ENCODE measurements at regions not wholly inside any gene's neighbourhood (a gene's known extent, or its start where the extent isn't known, plus 50 kb on each side); places are given as distances from the start of the nearest gene placed in this dataset.
"Not testable (repeated sequence)": the region's sequence is repeated elsewhere in the genome, so short reads cannot be mapped to it uniquely, and the experiment has no call there.

DNA sequence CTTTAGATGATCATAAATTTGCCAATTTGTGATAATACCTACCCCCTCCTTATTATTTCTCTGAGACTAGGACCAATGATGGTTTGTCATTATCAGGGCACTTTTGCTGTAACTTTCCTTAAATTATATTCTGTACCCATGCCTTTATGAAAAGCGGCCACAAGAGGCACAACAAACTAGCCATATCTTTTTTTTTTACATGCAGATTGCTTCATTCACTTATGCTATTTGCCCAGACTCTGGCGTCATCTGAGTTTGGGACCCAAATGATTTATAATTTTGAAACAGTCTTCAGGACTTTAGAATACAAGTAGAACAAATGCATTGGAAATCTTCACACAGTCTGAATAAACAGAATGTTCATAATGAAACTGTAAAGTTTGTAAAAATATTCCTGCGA lies 408.1 kb downstream of the MAT2B start:
- in situ Hi-C loops (cut with HindIII; ENCODE audit: low sequenced_read_pairs): no loop called here
- no peak overlapping the region for H3K4me3 ChIP-seq (ENCODE audit: low read depth, low read length)
- no peak for DNase-seq (ENCODE audit: low read depth)
- TF ChIP-seq, protein P1, sequence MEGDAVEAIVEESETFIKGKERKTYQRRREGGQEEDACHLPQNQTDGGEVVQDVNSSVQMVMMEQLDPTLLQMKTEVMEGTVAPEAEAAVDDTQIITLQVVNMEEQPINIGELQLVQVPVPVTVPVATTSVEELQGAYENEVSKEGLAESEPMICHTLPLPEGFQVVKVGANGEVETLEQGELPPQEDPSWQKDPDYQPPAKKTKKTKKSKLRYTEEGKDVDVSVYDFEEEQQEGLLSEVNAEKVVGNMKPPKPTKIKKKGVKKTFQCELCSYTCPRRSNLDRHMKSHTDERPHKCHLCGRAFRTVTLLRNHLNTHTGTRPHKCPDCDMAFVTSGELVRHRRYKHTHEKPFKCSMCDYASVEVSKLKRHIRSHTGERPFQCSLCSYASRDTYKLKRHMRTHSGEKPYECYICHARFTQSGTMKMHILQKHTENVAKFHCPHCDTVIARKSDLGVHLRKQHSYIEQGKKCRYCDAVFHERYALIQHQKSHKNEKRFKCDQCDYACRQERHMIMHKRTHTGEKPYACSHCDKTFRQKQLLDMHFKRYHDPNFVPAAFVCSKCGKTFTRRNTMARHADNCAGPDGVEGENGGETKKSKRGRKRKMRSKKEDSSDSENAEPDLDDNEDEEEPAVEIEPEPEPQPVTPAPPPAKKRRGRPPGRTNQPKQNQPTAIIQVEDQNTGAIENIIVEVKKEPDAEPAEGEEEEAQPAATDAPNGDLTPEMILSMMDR (IDR thresholded peaks at IDR 0.05; ENCODE audit: low read depth, low read length, missing control alignments): no peak

DNA sequence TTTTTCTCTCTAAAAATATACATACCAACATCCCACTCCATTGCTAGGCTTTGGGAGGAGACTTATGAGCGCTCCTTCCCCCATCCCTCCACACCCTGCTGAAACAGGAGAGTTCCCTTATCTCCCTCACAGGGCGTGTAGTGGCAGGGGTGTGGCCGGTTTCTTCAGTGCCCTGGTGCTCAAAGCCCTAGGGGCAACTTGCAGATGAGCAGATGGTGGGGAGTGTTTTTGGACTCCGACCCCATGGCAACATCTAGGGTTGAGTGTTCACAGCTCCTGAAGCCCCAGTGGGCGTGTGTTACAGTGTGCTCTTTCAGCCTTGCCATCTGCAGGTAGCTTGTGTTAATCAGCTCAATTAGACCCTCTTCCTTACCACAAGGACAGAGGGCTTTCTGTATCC lies 409.5 kb downstream of the MAT2B start:
- H3K4me3 ChIP-seq (ENCODE audit: low read depth, low read length): no peak overlapping the region
- DNase-seq (ENCODE audit: low read depth): no peak
- TF ChIP-seq, protein P1 (IDR thresholded peaks at IDR 0.05; ENCODE audit: low read depth, low read length, missing control alignments): no peak
- in situ Hi-C loops (cut with HindIII; ENCODE audit: low sequenced_read_pairs): no loop called here

DNA sequence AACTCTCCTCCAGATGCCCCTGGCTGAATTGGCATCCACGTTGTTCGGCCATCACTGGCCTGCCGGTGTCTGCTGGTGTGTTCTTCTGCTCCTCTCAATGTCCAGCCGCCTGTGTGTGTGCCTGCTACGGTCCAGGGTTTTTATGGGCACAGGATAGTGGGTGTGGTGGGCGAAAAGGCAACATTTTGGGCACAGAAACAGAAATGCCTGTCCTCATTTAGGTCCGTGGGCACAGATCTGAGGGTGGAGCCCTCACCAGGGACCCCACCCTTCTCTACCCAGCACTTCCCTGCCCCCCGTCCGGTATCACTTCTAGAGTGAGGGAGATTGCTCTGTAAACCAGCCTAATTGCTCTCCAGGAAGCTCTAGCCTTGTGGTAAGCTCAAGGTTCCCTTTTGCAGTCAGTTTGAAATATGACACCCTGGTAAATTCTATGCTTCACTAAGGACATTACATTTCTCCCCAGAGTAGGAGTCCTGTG lies 410.1 kb downstream of the MAT2B start:
- TF ChIP-seq, protein P1 (IDR thresholded peaks at IDR 0.05; ENCODE audit: low read depth, low read length, missing control alignments): no peak
- in situ Hi-C loops (cut with HindIII; ENCODE audit: low sequenced_read_pairs): no loop called here
- DNase-seq (ENCODE audit: low read depth): peak; percentile 9

DNA sequence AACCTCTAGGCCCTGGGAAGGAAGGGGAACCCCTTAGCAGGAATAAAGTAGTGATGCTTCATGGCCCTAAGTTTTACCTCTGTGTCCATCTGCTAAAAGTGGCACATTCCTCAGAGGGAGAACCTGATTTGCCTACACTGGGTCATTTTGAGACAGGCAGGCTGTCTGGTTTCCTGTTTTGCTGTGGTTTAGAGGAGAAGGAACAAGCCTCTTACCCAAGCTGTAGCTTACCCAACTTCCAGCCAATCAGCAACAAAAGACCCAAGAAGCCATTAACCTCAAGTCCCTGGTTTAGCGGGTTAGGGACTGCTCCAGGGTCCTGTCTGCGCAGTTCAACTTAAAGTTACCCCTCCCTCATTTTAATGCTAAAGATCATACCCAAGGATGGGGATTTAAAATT lies 411.0 kb downstream of the MAT2B start:
- in situ Hi-C loops (cut with HindIII; ENCODE audit: low sequenced_read_pairs): no loop called here
- DNase-seq (ENCODE audit: low read depth): no peak
- H3K4me3 ChIP-seq (ENCODE audit: low read depth, low read length): no peak overlapping the region
- TF ChIP-seq, protein P1 (IDR thresholded peaks at IDR 0.05; ENCODE audit: low read depth, low read length, missing control alignments): no peak

More for the DNA sequence above, 410.1 kb downstream of the MAT2B start:
- no peak overlapping the region for H3K4me3 ChIP-seq (ENCODE audit: low read depth, low read length)

DNA sequence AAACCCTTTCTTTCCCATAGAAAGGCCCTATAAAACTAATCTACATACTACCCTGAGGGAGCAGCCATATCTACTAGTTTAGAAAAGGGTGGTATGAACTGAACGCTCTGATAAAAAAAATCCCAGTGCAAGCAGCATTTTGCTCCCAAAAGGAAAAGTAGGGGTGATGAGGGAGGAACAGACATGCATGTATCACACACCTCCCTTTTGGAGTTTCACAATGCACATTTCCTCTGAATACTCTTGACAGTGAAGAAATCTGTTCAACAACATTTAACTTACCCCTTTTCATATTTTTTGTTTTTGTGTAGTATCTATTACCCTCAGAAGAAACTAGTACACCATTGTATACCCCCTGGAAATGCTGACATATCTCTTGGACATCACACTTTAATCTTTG lies 411.4 kb downstream of the MAT2B start:
- DNase-seq (ENCODE audit: low read depth): no peak
- in situ Hi-C loops (cut with HindIII; ENCODE audit: low sequenced_read_pairs): no loop called here
- TF ChIP-seq, protein P1 (IDR thresholded peaks at IDR 0.05; ENCODE audit: low read depth, low read length, missing control alignments): no peak
- H3K4me3 ChIP-seq (ENCODE audit: low read depth, low read length): no peak overlapping the region

DNA sequence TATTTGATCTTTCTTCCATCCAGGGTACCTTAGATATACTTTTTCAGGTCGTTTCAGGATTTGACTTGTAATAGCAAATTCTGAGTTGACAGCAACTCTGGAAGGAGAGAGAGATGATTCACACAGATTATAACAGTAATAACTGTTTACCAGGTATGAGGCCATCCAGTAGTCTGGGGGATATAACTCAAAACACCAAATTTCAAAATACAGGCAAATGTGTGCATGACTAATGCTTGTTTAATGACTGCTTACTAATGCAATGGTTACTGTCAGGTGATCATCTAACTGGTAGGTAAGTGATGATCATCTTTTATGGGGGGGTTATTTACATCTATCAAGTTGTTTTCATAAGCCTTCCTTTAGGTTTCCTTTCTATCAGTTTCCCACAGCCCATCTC lies 412.3 kb downstream of the MAT2B start:
- no peak overlapping the region for H3K4me3 ChIP-seq (ENCODE audit: low read depth, low read length)
- in situ Hi-C loops (cut with HindIII; ENCODE audit: low sequenced_read_pairs): no loop called here
- DNase-seq (ENCODE audit: low read depth): no peak
- TF ChIP-seq, protein P1 (IDR thresholded peaks at IDR 0.05; ENCODE audit: low read depth, low read length, missing control alignments): no peak

DNA sequence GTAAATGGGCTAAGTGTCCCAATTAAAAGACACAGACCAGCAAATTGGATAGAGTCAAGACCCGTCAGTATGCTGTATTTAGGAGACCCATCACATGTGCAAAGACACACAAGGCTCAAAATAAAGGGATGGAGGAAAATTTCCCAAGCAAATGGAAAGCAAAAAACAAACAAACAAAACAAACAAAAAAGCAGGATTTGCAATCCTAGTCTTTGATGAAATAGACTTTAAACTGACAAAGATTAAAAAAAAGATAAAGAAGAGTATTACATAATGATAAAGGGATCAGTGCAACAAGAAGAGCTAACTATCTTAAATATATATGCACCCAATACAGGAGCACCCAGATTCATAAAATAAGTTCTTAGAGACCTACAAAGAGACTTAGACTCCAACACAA lies 429.6 kb downstream of the MAT2B start:
- in situ Hi-C loops (cut with HindIII; ENCODE audit: low sequenced_read_pairs): not testable (repeated sequence)

More for the DNA sequence above, 429.6 kb downstream of the MAT2B start:
- H3K4me3 ChIP-seq (ENCODE audit: low read depth, low read length); DNase-seq (ENCODE audit: low read depth): not testable (repeated sequence)

Measured in astrocyte of the cerebellum (primary cell).